ENCODE measurements at regions not wholly inside any gene's neighbourhood (a gene's known extent, or its start where the extent isn't known, plus 50 kb on each side); places are given as distances from the start of the nearest gene placed in this dataset.

GRCh38 chr10:22810643-22811465 lies 96.5 kb upstream of the PIP4K2A start:
- no peak overlapping the region for H3K14ac ChIP-seq (ENCODE audit: low read length)
- no CpG with 5 or more reads among the region's 7 CpGs for WGBS, 2 donors (ENCODE audit: extremely low coverage in 2 of 2, insufficient read length in 2 of 2, insufficient replicate concordance in 1 of 2)
- no peak overlapping the region for H3K4ac ChIP-seq (ENCODE audit: low read length)
- H2BK5ac ChIP-seq (ENCODE audit: low read length): no peak overlapping the region
- H3K36me3 ChIP-seq (replicated peaks in 1 of 2; ENCODE audit: control insufficient read depth in 2 of 2, insufficient read depth in 2 of 2, low read length in 2 of 2): no peaks in the 10 kb centered on the region
- H3K18ac ChIP-seq (ENCODE audit: low read length): no peak overlapping the region
- H2BK120ac ChIP-seq (ENCODE audit: low read depth, low read length): no peak overlapping the region
- peaks cover 0 to 2% of the 10 kb centered on the region in 2 donors for H3K9me3 ChIP-seq (replicated peaks in 1 of 2; ENCODE audit: control insufficient read depth in 2 of 2, insufficient read depth in 1 of 2, low read depth in 1 of 2, low read length in 2 of 2)
- H3K4me1 ChIP-seq (ENCODE audit: control insufficient read depth in 2 of 2, insufficient read depth in 1 of 2, low read depth in 1 of 2, low read length in 2 of 2): peaks cover 0 to 5% of the 10 kb centered on the region in 2 donors
- no peak overlapping the region for H3K23ac ChIP-seq (ENCODE audit: low read depth, low read length, poor library complexity)
- no peak overlapping the region for H3K9ac ChIP-seq (ENCODE audit: low read depth, low read length, poor library complexity)
- no peaks in the 10 kb centered on the region for H3K79me1 ChIP-seq (ENCODE audit: low read depth, low read length)
- H3K27me3 ChIP-seq (ENCODE audit: control insufficient read depth in 3 of 3, insufficient read depth in 3 of 3, low read depth in 1 of 3, low read length in 3 of 3): no peaks in the 10 kb centered on the region
- no peak overlapping the region for H3K4me2 ChIP-seq (ENCODE audit: insufficient read depth, low read length, poor library complexity, severe bottlenecking)
- H3K27ac ChIP-seq (replicated peaks; ENCODE audit: low read length): peak overlapping the region; percentile 41
- H3K4me3 ChIP-seq (ENCODE audit: low read length in 2 of 2): no peak overlapping the region
- peak; percentile 29 for DNase-seq (ENCODE audit: low spot score)
- no peak overlapping the region for H2AFZ ChIP-seq (ENCODE audit: low read length)
- no peak overlapping the region for H4K91ac ChIP-seq (ENCODE audit: low read depth, low read length, poor library complexity)
- H2BK12ac ChIP-seq (ENCODE audit: low read length): no peak overlapping the region
- H2BK15ac ChIP-seq (ENCODE audit: low read length): no peak overlapping the region
- no peak overlapping the region for H2AK5ac ChIP-seq (ENCODE audit: low read depth, low read length)
- H4K8ac ChIP-seq (ENCODE audit: low read depth, low read length): no peak overlapping the region

GRCh38 chr10:22807238-22807637 lies 92.9 kb upstream of the PIP4K2A start:
- Histone ChIP-seq H3K4me2 (ENCODE audit: insufficient read depth, low read length, poor library complexity, severe bottlenecking) (no peak overlapping the region), H4K91ac (ENCODE audit: low read depth, low read length, poor library complexity) (no peak overlapping the region), H2AFZ (ENCODE audit: low read length) (no peak overlapping the region), H3K27ac (replicated peaks; ENCODE audit: low read length) (no peak overlapping the region), H3K9me3 (replicated peaks in 1 of 2; ENCODE audit: control insufficient read depth in 2 of 2, insufficient read depth in 1 of 2, low read depth in 1 of 2, low read length in 2 of 2) (no peaks in the 10 kb centered on the region), H3K27me3 (ENCODE audit: control insufficient read depth in 3 of 3, insufficient read depth in 3 of 3, low read depth in 1 of 3, low read length in 3 of 3) (peaks cover 0 to 4% (median 0%) of the 10 kb centered on the region in 3 experiments), H3K4me3 (ENCODE audit: low read length in 2 of 2) (no peak overlapping the region), H2BK15ac (ENCODE audit: low read length) (no peak overlapping the region), H3K4ac (ENCODE audit: low read length) (no peak overlapping the region), H2AK5ac (ENCODE audit: low read depth, low read length) (no peak overlapping the region), H3K4me1 (ENCODE audit: control insufficient read depth in 2 of 2, insufficient read depth in 1 of 2, low read depth in 1 of 2, low read length in 2 of 2) (peaks cover 0 to 5% of the 10 kb centered on the region in 2 donors), H4K8ac (ENCODE audit: low read depth, low read length) (no peak overlapping the region), H2BK120ac (ENCODE audit: low read depth, low read length) (no peak overlapping the region), H3K14ac (ENCODE audit: low read length) (no peak overlapping the region), H3K79me1 (ENCODE audit: low read depth, low read length) (no peaks in the 10 kb centered on the region), H3K36me3 (replicated peaks in 1 of 2; ENCODE audit: control insufficient read depth in 2 of 2, insufficient read depth in 2 of 2, low read length in 2 of 2) (no peaks in the 10 kb centered on the region), H3K18ac (ENCODE audit: low read length) (no peak overlapping the region), H2BK12ac (ENCODE audit: low read length) (no peak overlapping the region), H2BK5ac (ENCODE audit: low read length) (no peak overlapping the region), H3K23ac (ENCODE audit: low read depth, low read length, poor library complexity) (no peak overlapping the region), H3K9ac (ENCODE audit: low read depth, low read length, poor library complexity) (no peak overlapping the region)
- no CpG with 5 or more reads among the region's 4 CpGs for WGBS, 2 donors (ENCODE audit: extremely low coverage in 2 of 2, insufficient read length in 2 of 2, insufficient replicate concordance in 1 of 2)
- DNase-seq (ENCODE audit: low spot score): no peak

- Histone ChIP-seq H2BK120ac (ENCODE audit: low read depth, low read length) (no peak overlapping the region), H3K9ac (ENCODE audit: low read depth, low read length, poor library complexity) (no peak overlapping the region), H2BK12ac (ENCODE audit: low read length) (no peak overlapping the region), H2AFZ (ENCODE audit: low read length) (no peak overlapping the region), H3K4ac (ENCODE audit: low read length) (no peak overlapping the region), H3K27ac (replicated peaks; ENCODE audit: low read length) (no peak overlapping the region), H3K18ac (ENCODE audit: low read length) (no peak overlapping the region), H3K36me3 (replicated peaks in 1 of 2; ENCODE audit: control insufficient read depth in 2 of 2, insufficient read depth in 2 of 2, low read length in 2 of 2) (no peaks in the 10 kb centered on the region), H2BK15ac (ENCODE audit: low read length) (no peak overlapping the region), H2BK5ac (ENCODE audit: low read length) (no peak overlapping the region), H3K14ac (ENCODE audit: low read length) (no peak overlapping the region), H3K4me2 (ENCODE audit: insufficient read depth, low read length, poor library complexity, severe bottlenecking) (no peak overlapping the region), H3K4me3 (ENCODE audit: low read length in 2 of 2) (no peak overlapping the region), H3K79me1 (ENCODE audit: low read depth, low read length) (no peaks in the 10 kb centered on the region), H3K27me3 (ENCODE audit: control insufficient read depth in 3 of 3, insufficient read depth in 3 of 3, low read depth in 1 of 3, low read length in 3 of 3) (peaks cover 0 to 4% (median 0%) of the 10 kb centered on the region in 3 experiments), H2AK5ac (ENCODE audit: low read depth, low read length) (no peak overlapping the region), H3K9me3 (replicated peaks in 1 of 2; ENCODE audit: control insufficient read depth in 2 of 2, insufficient read depth in 1 of 2, low read depth in 1 of 2, low read length in 2 of 2) (no peaks in the 10 kb centered on the region), H4K8ac (ENCODE audit: low read depth, low read length) (no peak overlapping the region), H4K91ac (ENCODE audit: low read depth, low read length, poor library complexity) (no peak overlapping the region), H3K23ac (ENCODE audit: low read depth, low read length, poor library complexity) (no peak overlapping the region), H3K4me1 (ENCODE audit: control insufficient read depth in 2 of 2, insufficient read depth in 1 of 2, low read depth in 1 of 2, low read length in 2 of 2) (no peaks in the 10 kb centered on the region)
- WGBS, 2 donors (ENCODE audit: extremely low coverage in 2 of 2, insufficient read length in 2 of 2, insufficient replicate concordance in 1 of 2): no CpG with 5 or more reads among the region's 4 CpGs
- DNase-seq (ENCODE audit: low spot score): no peak
Measured at GRCh38 chr10:22805304-22805703, 90.9 kb upstream of the PIP4K2A start.

GRCh38 chr10:22803261-22803885 lies 89.0 kb upstream of the PIP4K2A start:
- Histone ChIP-seq H3K4me3 (ENCODE audit: low read length in 2 of 2) (no peak overlapping the region), H3K14ac (ENCODE audit: low read length) (no peak overlapping the region)

More at GRCh38 chr10:22803261-22803885, 89.0 kb upstream of the PIP4K2A start:
- H3K27ac ChIP-seq (replicated peaks; ENCODE audit: low read length): no peak overlapping the region
- no peaks in the 10 kb centered on the region for H3K79me1 ChIP-seq (ENCODE audit: low read depth, low read length)
- H3K4me1 ChIP-seq (ENCODE audit: control insufficient read depth in 2 of 2, insufficient read depth in 1 of 2, low read depth in 1 of 2, low read length in 2 of 2): no peaks in the 10 kb centered on the region
- no peak overlapping the region for H3K4me2 ChIP-seq (ENCODE audit: insufficient read depth, low read length, poor library complexity, severe bottlenecking)
- no CpG with 5 or more reads among the region's 2 CpGs for WGBS, 2 donors (ENCODE audit: extremely low coverage in 2 of 2, insufficient read length in 2 of 2, insufficient replicate concordance in 1 of 2)
- H2AK5ac ChIP-seq (ENCODE audit: low read depth, low read length): no peak overlapping the region
- no peaks in the 10 kb centered on the region for H3K36me3 ChIP-seq (replicated peaks in 1 of 2; ENCODE audit: control insufficient read depth in 2 of 2, insufficient read depth in 2 of 2, low read length in 2 of 2)
- peaks cover 0 to 4% (median 0%) of the 10 kb centered on the region in 3 experiments for H3K27me3 ChIP-seq (ENCODE audit: control insufficient read depth in 3 of 3, insufficient read depth in 3 of 3, low read depth in 1 of 3, low read length in 3 of 3)
- H2BK120ac ChIP-seq (ENCODE audit: low read depth, low read length): no peak overlapping the region
- no peak overlapping the region for H4K91ac ChIP-seq (ENCODE audit: low read depth, low read length, poor library complexity)
- H2AFZ ChIP-seq (ENCODE audit: low read length): no peak overlapping the region
- no peak overlapping the region for H2BK5ac ChIP-seq (ENCODE audit: low read length)
- H3K23ac ChIP-seq (ENCODE audit: low read depth, low read length, poor library complexity): no peak overlapping the region
- no peak for DNase-seq (ENCODE audit: low spot score)
- no peak overlapping the region for H2BK15ac ChIP-seq (ENCODE audit: low read length)
- no peaks in the 10 kb centered on the region for H3K9me3 ChIP-seq (replicated peaks in 1 of 2; ENCODE audit: control insufficient read depth in 2 of 2, insufficient read depth in 1 of 2, low read depth in 1 of 2, low read length in 2 of 2)
- no peak overlapping the region for H3K4ac ChIP-seq (ENCODE audit: low read length)
- no peak overlapping the region for H2BK12ac ChIP-seq (ENCODE audit: low read length)
- no peak overlapping the region for H3K18ac ChIP-seq (ENCODE audit: low read length)
- H3K9ac ChIP-seq (ENCODE audit: low read depth, low read length, poor library complexity): no peak overlapping the region
- no peak overlapping the region for H4K8ac ChIP-seq (ENCODE audit: low read depth, low read length)

Measured in neuronal stem cell (in vitro differentiated cells).